HEK293 (cell line): ENCODE measurements at regions not wholly inside any gene's neighbourhood (a gene's known extent, or its start where the extent isn't known, plus 50 kb on each side); places are given as distances from the start of the nearest gene placed in this dataset.

ENCODE experiments used
- ATF2 ChIP-seq: fragments of 450-650 bp; formaldehyde crosslinking; IDR thresholded peaks from 2 replicates; pipeline ENCODE4 v1.5.1; 2016; ENCODE audit warnings: missing biosample characterization, missing genetic modification characterization, low read depth
- CTCF ChIP-seq: fragments of 450-650 bp; formaldehyde crosslinking; IDR thresholded peaks from 2 replicates; pipeline ENCODE4 v1.5.1; 2016; ENCODE audit warnings: missing biosample characterization, missing genetic modification characterization
- GLI4 ChIP-seq: fragments of 450-650 bp; formaldehyde crosslinking; IDR thresholded peaks from 2 replicates; pipeline ENCODE4 v1.5.1; 2016; ENCODE audit warnings: missing biosample characterization, missing genetic modification characterization
- HOXA7 ChIP-seq: sonication (generic); formaldehyde crosslinking; IDR thresholded peaks from 2 replicates; pipeline ENCODE4 v1.8.1; 2022; ENCODE audit warnings: missing genetic modification reagents, borderline replicate concordance
- PATZ1 ChIP-seq: fragments of 450-650 bp; formaldehyde crosslinking; IDR thresholded peaks from 2 replicates; pipeline ENCODE4 v1.5.1; 2016; ENCODE audit warnings: missing biosample characterization, missing genetic modification characterization
- PBX3 ChIP-seq: sonication (generic); formaldehyde crosslinking; IDR thresholded peaks from 2 replicates; pipeline ENCODE4 v1.8.1; 2022; ENCODE audit warnings: mild to moderate bottlenecking, moderate library complexity, missing genetic modification reagents
- PRDM2 ChIP-seq: fragments of 450-650 bp; formaldehyde crosslinking; IDR thresholded peaks from 2 replicates; pipeline ENCODE4 v1.5.1; 2016; ENCODE audit warnings: missing biosample characterization, missing genetic modification characterization, borderline replicate concordance
- TCF7L2 ChIP-seq: IDR thresholded peaks from 2 replicates; pipeline ENCODE4 v1.6.1; 2011; ENCODE audit warnings: low read depth, mild to moderate bottlenecking, inconsistent platforms, low read length, moderate library complexity, borderline replicate concordance
- ZBTB8A ChIP-seq: fragments of 450-650 bp; formaldehyde crosslinking; IDR thresholded peaks from 2 replicates; pipeline ENCODE4 v1.5.1; 2016; ENCODE audit warnings: missing biosample characterization, missing genetic modification characterization
- ZFP69B ChIP-seq: fragments of 450-650 bp; formaldehyde crosslinking; IDR thresholded peaks from 2 replicates; pipeline ENCODE4 v1.5.1; 2016; ENCODE audit warnings: missing biosample characterization, missing genetic modification characterization
- ZNF48 ChIP-seq: fragments of 450-650 bp; formaldehyde crosslinking; IDR thresholded peaks from 2 replicates; pipeline ENCODE4 v1.5.1; 2016; ENCODE audit warnings: missing biosample characterization, missing genetic modification characterization
- ZNF623 ChIP-seq: fragments of 450-650 bp; formaldehyde crosslinking; IDR thresholded peaks from 2 replicates; pipeline ENCODE4 v1.5.1; 2016; ENCODE audit warnings: missing biosample characterization, missing genetic modification characterization
- ZNF664 ChIP-seq: fragments of 450-650 bp; formaldehyde crosslinking; IDR thresholded peaks from 2 replicates; pipeline ENCODE4 v1.5.1; 2016; ENCODE audit warnings: missing biosample characterization, missing genetic modification characterization

- no peak for TF ChIP-seq CTCF (tag by site-specific recombination)
- no peak for TF ChIP-seq PRDM2 (tag by site-specific recombination)
- TF ChIP-seq HOXA7: no peak
- no peak for TF ChIP-seq TCF7L2
- no peak for TF ChIP-seq ZBTB8A (tag by site-specific recombination)
- TF ChIP-seq PATZ1: no peak
- no peak for TF ChIP-seq ZFP69B (tag by site-specific recombination)
- no peak for TF ChIP-seq PBX3 (CRISPR knock-in tag)
- no peak for TF ChIP-seq GLI4 (tag by site-specific recombination)
- TF ChIP-seq ZNF48 (tag by site-specific recombination): no peak
- no peak for TF ChIP-seq ZNF664 (tag by site-specific recombination)
- TF ChIP-seq ATF2: no peak
- TF ChIP-seq ZNF623: no peak
These were observed 120.9 kb downstream of the TMEM168 start for GRCh38 chr7:112669306-112669705.
